Hepatocyte (in vitro differentiated cells): ENCODE measurements at regions not wholly inside any gene's neighbourhood (a gene's known extent, or its start where the extent isn't known, plus 50 kb on each side); places are given as distances from the start of the nearest gene placed in this dataset.

Source experiments
- DNase-seq: peaks from one replicate; pipeline ENCODE4 v3.0.0-alpha.2; 2016; ENCODE audit warnings: low spot score
- H2AFZ ChIP-seq: fragments of 200-600 bp; sonication (generic); 2 replicates; pipeline ENCODE4 v1.6.0; 2016; ENCODE audit warnings: antibody characterized with exemption, mild to moderate bottlenecking
- H3K27ac ChIP-seq: fragments of 200-600 bp; sonication (generic); 2 replicates; pipeline ENCODE4 v1.5.1; 2016; ENCODE audit warnings: mild to moderate bottlenecking
- H3K27me3 ChIP-seq: fragments of 200-600 bp; sonication (generic); 2 replicates; pipeline ENCODE4 v1.6.1; 2016
- H3K36me3 ChIP-seq: fragments of 200-600 bp; sonication (generic); replicated peaks from 2 replicates; pipeline ENCODE4 v1.5.1; 2016; ENCODE audit warnings: low read depth; ENCODE audit not compliant: insufficient read depth
- H3K4me1 ChIP-seq: fragments of 200-600 bp; sonication (generic); 2 replicates; pipeline ENCODE4 v1.5.1; 2016; ENCODE audit warnings: mild to moderate bottlenecking, moderate library complexity; ENCODE audit not compliant: insufficient read depth
- H3K4me2 ChIP-seq: fragments of 200-600 bp; sonication (generic); 2 replicates; pipeline ENCODE4 v1.6.0; 2016
- H3K4me3 ChIP-seq: fragments of 200-600 bp; sonication (generic); 2 replicates; pipeline ENCODE4 v1.5.1; 2016; ENCODE audit warnings: mild to moderate bottlenecking
- H3K79me2 ChIP-seq: fragments of 200-600 bp; sonication (generic); 2 replicates; pipeline ENCODE4 v1.6.0; 2017; ENCODE audit warnings: mild to moderate bottlenecking
- H3K9me2 ChIP-seq: fragments of 200-600 bp; sonication (generic); replicated peaks from 2 replicates; pipeline ENCODE4 v1.6.0; 2017; ENCODE audit warnings: mild to moderate bottlenecking; ENCODE audit not compliant: insufficient read depth
- H3K9me3 ChIP-seq: fragments of 200-600 bp; sonication (generic); 2 replicates; pipeline ENCODE4 v1.5.1; 2016; ENCODE audit warnings: low read depth, mild to moderate bottlenecking
- H4K20me1 ChIP-seq: fragments of 200-600 bp; sonication (generic); 2 replicates; pipeline ENCODE4 v1.6.0; 2016; ENCODE audit warnings: mild to moderate bottlenecking; ENCODE audit not compliant: insufficient read depth, poor library complexity, severe bottlenecking
- CTCF ChIP-seq: fragments of 200-600 bp; sonication (generic); IDR thresholded peaks from 2 replicates; pipeline ENCODE4 v1.5.1; 2016; ENCODE audit warnings: antibody characterized with exemption, mild to moderate bottlenecking; ENCODE audit not compliant: poor library complexity
- EZH2 ChIP-seq: fragments of 200-600 bp; sonication (generic); IDR thresholded peaks from 2 replicates; pipeline ENCODE4 v1.6.1; 2016; ENCODE audit warnings: antibody characterized with exemption, mild to moderate bottlenecking, borderline replicate concordance
- EZH2phosphoT487 ChIP-seq: fragments of 200-600 bp; sonication (generic); IDR thresholded peaks from one replicate; pipeline ENCODE4 v1.6.1; 2018; ENCODE audit warnings: antibody characterized with exemption, mild to moderate bottlenecking, low read depth, moderate library complexity; ENCODE audit not compliant: unreplicated experiment, severe bottlenecking
- WGBS: methylation state at CpG from one replicate; pipeline ENCODE4 v1.1.6; 2016; ENCODE audit warnings: low lambda C conversion rate; ENCODE audit errors: missing lambda C conversion rate; 5-methylcytosine and 5-hydroxymethylcytosine counted together

GRCh38 chr16:6856578-6856977 lies 476.1 kb upstream of the RBFOX1 start:
- DNase-seq, result no peak
- TF ChIP-seq EZH2, result no peak
- no peak for TF ChIP-seq CTCF
- TF ChIP-seq EZH2phosphoT487, result no peak
- no peak overlapping the region for H3K27ac ChIP-seq
- H3K36me3 ChIP-seq, result no peaks in the 10 kb centered on the region
- no peaks in the 10 kb centered on the region for H3K9me2 ChIP-seq
- no peaks in the 10 kb centered on the region for H4K20me1 ChIP-seq
- no peaks in the 10 kb centered on the region for H3K79me2 ChIP-seq
- no peak overlapping the region for H3K4me3 ChIP-seq
- no peaks in the 10 kb centered on the region for H3K9me3 ChIP-seq
- H3K4me1 ChIP-seq, result no peaks in the 10 kb centered on the region
- WGBS, result 72% methylated on average over 5 of the region's 5 CpGs
- H3K4me2 ChIP-seq, result no peak overlapping the region
- no peak overlapping the region for H2AFZ ChIP-seq
- peaks cover 13% of the 10 kb centered on the region for H3K27me3 ChIP-seq

GRCh38 chr16:6853565-6853964 lies 479.1 kb upstream of the RBFOX1 start:
- no peaks in the 10 kb centered on the region for H3K36me3 ChIP-seq
- H3K9me2 ChIP-seq, result no peaks in the 10 kb centered on the region
- 75% methylated on average over 6 of the region's 6 CpGs for WGBS
- no peaks in the 10 kb centered on the region for H3K9me3 ChIP-seq
- no peak overlapping the region for H3K4me2 ChIP-seq
- no peak overlapping the region for H2AFZ ChIP-seq
- H3K79me2 ChIP-seq, result no peaks in the 10 kb centered on the region
- no peaks in the 10 kb centered on the region for H3K4me1 ChIP-seq
- TF ChIP-seq EZH2phosphoT487, result no peak
- no peak for TF ChIP-seq EZH2
- no peak for TF ChIP-seq CTCF
- H3K27me3 ChIP-seq, result peaks cover 13% of the 10 kb centered on the region
- no peak overlapping the region for H3K4me3 ChIP-seq
- no peak for DNase-seq
- H4K20me1 ChIP-seq, result no peaks in the 10 kb centered on the region
- no peak overlapping the region for H3K27ac ChIP-seq

GRCh38 chr16:6852643-6853225 lies 479.9 kb upstream of the RBFOX1 start:
- no peak overlapping the region for H2AFZ ChIP-seq
- no peaks in the 10 kb centered on the region for H3K79me2 ChIP-seq
- no peaks in the 10 kb centered on the region for H3K9me2 ChIP-seq
- no peak overlapping the region for H3K4me3 ChIP-seq
- no peaks in the 10 kb centered on the region for H3K36me3 ChIP-seq
- TF ChIP-seq EZH2 (no peak), CTCF (no peak), EZH2phosphoT487 (no peak)
- no peaks in the 10 kb centered on the region for H3K9me3 ChIP-seq
- H4K20me1 ChIP-seq, result no peaks in the 10 kb centered on the region
- H3K27me3 ChIP-seq, result peaks cover 7% of the 10 kb centered on the region
- 78% methylated on average over 3 of the region's 3 CpGs for WGBS
- no peak overlapping the region for H3K27ac ChIP-seq
- DNase-seq, result no peak
- H3K4me1 ChIP-seq, result no peaks in the 10 kb centered on the region
- H3K4me2 ChIP-seq, result no peak overlapping the region
